ENCODE measurements at regions not wholly inside any gene's neighbourhood (a gene's known extent, or its start where the extent isn't known, plus 50 kb on each side); places are given as distances from the start of the nearest gene placed in this dataset.
A peak's percentile ranks its signal among the peaks of the same experiment; 100 is the strongest.

GRCh38 chr2:2647141-2647541, 316.1 kb upstream of the MYT1L start (continued):
- TF ChIP-seq PKNOX1 (IDR thresholded peaks at IDR 0.05) = no peak

- intact Hi-C loops (cut with micrococcal nuclease) = no loop called here
- no peak overlapping the region for H3K4me3 ChIP-seq
- no TSS peak for BruUV-seq (replicated peaks)
- no peaks in the 10 kb centered on the region for H3K9me3 ChIP-seq (replicated peaks; ENCODE audit: control insufficient read depth, insufficient read depth, low read depth, low read length)
- ATAC-seq (no peak), FAIRE-seq (no peak), DNase-seq (ENCODE audit: extremely low read depth in 1 of 4, low spot score in 3 of 4) (no peak)
- TF ChIP-seq ZFP91 (CRISPR knock-in tag; IDR thresholded peaks at IDR 0.05) (no peak), EGR1 (conservative IDR thresholded peaks at IDR 0.05) (peak; percentile 60)
- no peaks in the 10 kb centered on the region for H4K20me1 ChIP-seq (replicated peaks; ENCODE audit: control insufficient read depth, insufficient read depth, low read length)
- H3K79me2 ChIP-seq (ENCODE audit: control insufficient read depth, insufficient read depth, low read length) = no peaks in the 10 kb centered on the region
- H3K27me3 ChIP-seq (ENCODE audit: control insufficient read depth in 2 of 2, insufficient read depth in 2 of 2, low read length in 2 of 2) = peaks cover 0 to 38% of the 10 kb centered on the region in 2 experiments; a peak in 2 of 5 replicates
- no peak overlapping the region for H3K9ac ChIP-seq (ENCODE audit: insufficient read depth in 1 of 2, low read depth in 2 of 2, low read length in 2 of 2)
- in situ Hi-C loops (cut with MboI) = no loop called here
- H3K4me1 ChIP-seq (replicated peaks in 1 of 2; ENCODE audit: control insufficient read depth in 2 of 2, insufficient read depth in 2 of 2, low read length in 2 of 2) = no peaks in the 10 kb centered on the region
- H3K4me2 ChIP-seq (ENCODE audit: insufficient read depth, low read length) = no peak overlapping the region
- ChIA-PET CTCF (ENCODE audit: low intra/inter-chr PET ratio) (no interaction called here), POLR2A (interaction anchor here (1.3 kb wide), 1 partner anchor 9 kb away, joined by 5 read pairs; no protein-coding TSS in a partner anchor)
- H3K27ac ChIP-seq (ENCODE audit: extremely low read depth, low read depth, low read length) = no peak overlapping the region
- WGBS (ENCODE audit: insufficient coverage, low coverage, missing lambda C conversion rate) = 1% methylated on average over 6 of the region's 8 CpGs
- H3K9me1 ChIP-seq (ENCODE audit: control insufficient read depth, insufficient read depth, low read length) = no peaks in the 10 kb centered on the region
- no peak overlapping the region for H2AFZ ChIP-seq (ENCODE audit: low read depth, low read length)
- no peaks in the 10 kb centered on the region for H3K36me3 ChIP-seq (ENCODE audit: control insufficient read depth, insufficient read depth, low read length)
These were observed 315.5 kb upstream of the MYT1L start for GRCh38 chr2:2646433-2647051.

Data from K562 (cell line).